Right renal pelvis (tissue), 4 donors: ENCODE measurements at regions not wholly inside any gene's neighbourhood (a gene's known extent, or its start where the extent isn't known, plus 50 kb on each side); places are given as distances from the start of the nearest gene placed in this dataset.
"Not testable (repeated sequence)": the region's sequence is repeated elsewhere in the genome, so short reads cannot be mapped to it uniquely, and the experiment has no call there.

Experiments
- DNase-seq, 4 donors: peaks; one replicate each; pipeline ENCODE4 v3.0.0-alpha.2; 2013; ENCODE audit warnings: low read depth in 4 of 4, low spot score in 3 of 4, missing footprints in 1 of 4

DNA sequence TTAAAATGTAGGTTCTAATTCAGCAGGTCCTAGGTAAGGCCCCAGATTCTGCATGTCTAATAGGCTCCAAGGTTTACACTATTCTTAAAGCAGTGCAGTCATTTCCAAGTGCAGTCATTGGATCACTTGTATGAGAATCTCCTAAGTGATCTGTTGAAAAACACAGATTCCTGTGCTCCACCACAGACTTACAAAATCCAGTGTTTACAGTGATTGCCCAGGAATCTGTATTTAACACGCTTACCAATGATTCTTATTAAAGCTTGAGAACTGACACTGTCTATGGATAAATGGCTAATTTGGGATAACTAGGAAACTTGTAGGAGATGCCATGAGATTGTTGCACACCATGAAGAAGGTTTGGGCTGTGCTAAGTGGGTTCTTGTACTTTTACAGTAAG lies 104.6 kb upstream of the PLEKHG1 start:
- no peak for DNase-seq

DNA sequence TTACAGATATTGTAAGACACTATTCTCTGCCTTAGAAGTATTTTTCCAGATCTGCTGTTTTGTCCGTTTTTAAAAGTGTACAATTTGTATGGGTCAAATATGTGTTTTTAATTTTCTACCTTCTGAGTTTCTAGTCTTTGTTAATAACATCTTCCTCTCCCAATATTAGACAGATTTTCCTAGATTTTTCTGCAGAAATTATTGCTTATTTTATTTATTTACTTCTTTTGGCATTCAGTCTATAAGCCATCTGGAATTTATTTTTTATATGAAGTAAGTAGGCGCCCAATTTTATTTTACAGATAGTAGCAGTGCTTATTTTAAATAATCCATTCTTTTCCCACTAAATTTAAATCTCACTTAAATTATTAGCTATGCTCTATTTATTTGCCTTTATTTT lies 103.1 kb upstream of the PLEKHG1 start:
- DNase-seq = no peak

DNA sequence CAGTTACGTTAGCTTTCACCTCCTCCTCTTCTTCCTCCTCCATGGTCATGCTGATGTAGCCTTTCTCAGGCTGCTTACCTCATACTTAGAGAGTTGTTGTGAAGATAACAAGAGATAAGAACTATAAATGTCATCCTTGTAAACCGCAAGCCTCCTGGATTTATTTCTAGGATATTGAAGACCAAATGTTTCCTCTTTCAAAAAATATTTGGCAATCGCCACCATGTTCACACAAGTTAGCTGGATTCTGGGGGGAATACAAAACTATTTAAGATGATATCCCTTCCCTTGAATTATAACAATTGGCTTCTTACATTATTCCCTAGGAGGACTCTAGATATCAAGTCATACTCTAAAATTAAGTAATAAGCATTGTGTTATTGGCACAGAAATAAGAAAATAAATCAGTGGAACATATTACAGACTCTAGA lies 99.8 kb upstream of the PLEKHG1 start:
- DNase-seq = no peak

DNA sequence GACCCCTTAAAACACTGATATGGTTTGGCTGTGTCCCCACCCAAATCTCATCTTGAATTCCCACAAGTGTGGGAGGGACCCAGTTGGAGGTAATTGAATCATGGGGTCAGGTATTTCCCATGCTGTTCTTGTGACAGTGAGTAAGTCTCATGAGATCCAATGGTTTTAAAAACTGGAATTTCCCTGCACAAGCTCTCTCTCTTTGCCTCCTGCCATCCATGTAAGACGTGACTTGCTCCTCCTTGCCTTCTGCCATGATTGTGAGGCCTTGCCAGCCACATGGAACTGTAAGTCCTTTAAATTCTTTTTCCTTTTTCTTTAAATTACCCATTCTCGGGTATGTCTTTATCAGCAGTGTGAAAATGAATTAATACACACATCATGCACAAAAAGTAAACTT lies 99.1 kb upstream of the PLEKHG1 start:
- DNase-seq = not testable (repeated sequence)

DNA sequence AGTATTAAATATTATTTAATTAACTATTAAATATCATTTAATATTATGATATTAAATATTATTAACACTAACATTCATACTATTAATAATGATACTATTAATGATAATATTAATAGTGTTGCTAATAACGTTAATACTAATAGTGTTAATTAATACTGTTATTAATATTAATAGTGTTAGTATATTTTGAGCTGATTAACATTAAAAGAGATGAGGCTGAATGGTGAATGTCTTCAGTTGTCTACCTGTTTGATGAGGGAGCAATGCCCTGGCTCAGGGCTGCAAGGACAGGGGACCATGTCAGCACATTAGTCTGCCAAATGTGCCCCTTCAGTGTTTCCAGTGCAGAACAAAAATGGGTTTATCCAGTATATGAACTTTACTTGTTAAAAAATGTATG lies 96.6 kb upstream of the PLEKHG1 start:
- no peak for DNase-seq

DNA sequence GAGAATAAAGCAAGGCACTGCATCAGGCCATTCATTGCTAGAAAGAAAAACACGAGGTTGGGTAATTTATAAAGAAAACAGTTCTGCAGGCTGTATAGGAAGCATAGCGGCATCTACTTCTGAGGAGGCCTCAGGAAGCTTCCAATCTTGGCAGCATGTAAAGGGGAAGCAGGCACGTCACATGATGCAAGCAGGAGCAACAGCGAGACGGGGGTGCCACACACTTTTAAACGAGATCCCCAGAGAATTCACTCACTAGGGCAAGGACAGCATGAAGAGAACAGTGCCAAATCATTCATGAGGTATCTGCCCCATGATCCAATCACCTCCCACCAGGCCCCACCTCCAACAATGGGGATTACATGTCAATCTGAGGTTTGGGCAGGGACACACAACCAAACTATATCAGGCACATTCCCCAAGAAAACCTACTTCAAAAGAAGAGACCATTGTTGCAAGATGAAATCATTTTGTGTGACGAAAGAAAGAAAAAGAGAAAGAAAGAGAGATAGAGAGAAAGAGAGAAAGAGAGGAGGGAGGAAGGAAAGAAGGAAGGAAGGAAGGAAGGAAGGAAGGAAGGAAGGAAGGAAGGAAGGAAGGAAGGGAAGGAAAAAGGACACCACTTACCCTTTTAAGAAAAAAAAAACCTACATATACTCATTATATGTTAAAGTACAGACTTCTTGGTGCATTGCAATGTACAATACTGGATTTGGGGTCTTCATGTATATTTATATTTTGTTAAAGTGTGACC lies 95.9 kb upstream of the PLEKHG1 start:
- no peak for DNase-seq

DNA sequence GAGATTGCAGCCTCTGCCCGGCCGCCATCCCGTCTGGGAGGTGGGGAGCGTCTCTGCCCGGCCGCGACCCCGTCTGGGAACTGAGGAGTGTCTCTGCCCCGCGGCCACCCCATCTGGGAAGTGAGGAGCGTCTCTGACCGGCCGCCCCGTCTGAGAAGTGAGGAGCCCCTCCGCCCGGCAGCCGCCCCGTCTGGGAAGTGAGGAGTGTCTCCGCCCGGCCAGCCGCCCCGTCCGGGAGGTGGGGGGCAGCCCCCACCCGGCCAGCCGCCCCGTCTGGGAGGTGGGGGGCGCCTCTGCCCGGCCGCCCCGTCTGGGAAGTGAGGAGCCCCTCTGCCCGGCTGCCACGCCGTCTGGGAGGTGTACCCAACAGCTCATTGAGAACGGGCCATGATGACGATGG lies 92.3 kb upstream of the PLEKHG1 start:
- not testable (repeated sequence) for DNase-seq

DNA sequence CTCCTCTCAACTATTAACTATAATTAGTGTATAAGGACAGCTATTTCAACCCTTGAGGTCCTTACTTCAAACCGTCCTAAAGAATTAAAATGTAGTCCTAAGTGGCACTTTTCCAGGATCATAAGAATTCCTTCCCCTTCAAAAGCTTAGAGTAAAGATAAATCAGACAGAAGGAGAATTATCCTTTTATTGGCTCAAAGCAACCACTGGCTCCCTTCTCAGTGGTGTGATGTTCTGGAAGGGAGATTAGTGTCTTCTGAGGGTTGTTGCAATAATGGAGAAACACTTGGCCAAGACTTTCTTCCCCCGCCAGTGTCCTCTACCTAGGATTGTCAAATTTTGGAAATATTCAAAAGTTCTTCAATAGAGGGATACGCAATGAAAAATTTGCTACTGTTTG lies 89.1 kb upstream of the PLEKHG1 start:
- DNase-seq = no peak

DNA sequence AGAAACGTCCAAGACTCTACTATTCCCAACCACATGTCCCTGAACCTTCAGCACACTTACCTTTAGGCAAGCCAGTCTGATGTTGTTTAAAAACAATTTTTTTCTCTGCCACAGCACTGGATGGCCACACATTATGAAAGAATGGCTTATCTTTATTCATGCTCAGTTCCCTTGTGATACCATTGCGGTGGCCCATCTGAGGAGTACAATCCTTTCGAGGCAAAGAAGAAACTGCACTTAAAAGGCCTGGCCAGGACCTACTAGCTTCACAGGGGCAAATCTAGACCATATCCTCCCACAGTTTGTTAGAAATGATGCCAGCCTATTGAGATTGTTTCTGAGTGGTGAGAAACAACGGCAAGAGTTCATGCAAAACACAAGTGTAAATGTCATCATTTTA lies 88.4 kb upstream of the PLEKHG1 start:
- DNase-seq = no peak

DNA sequence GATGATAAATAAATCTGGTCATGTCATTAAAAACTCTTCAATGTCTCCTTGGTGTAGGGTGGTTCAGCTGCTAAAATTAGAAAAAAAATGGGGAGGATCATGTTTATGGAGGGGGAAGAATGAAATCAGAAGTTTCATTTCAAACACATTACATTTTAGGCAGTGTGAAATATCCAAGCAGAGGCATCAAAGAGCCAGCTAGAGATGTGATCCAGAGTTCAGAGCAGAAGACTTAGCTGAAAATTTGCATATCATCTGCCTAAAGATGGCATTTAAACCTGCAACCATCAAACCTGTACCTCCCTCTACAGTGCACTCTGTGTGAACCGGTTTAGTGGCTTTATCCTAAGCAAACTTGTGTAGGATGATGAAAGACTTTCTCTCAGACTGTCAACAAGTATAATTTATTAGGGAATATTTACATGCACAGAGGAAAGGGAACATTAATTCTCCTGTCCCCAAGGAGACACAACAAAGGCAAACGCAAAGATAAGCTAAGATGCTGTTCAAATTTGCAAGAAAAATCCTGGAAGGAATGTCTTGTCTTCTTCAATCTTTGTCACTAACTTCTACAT lies 84.8 kb upstream of the PLEKHG1 start:
- DNase-seq = peak in 2 of 4 donors; percentile 31 to 45

DNA sequence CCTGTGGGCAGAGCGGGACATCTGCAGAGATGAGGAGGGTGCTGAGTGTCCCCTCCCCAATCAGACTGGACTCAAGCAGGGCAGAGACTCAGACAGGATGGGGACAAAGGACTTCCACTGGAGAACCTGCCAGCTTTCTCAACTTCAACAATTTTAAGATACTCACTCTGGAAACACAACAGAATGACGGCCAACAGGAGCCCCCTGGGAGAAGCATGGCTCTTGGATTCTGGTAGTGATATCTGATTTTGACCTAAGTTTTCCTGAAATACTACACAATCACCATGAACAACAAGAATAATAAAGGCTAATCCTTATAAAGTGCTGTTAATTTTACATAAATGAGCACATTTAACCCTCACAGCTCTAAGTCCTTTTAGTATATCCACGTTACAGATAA lies 83.5 kb upstream of the PLEKHG1 start:
- DNase-seq = no peak

DNA sequence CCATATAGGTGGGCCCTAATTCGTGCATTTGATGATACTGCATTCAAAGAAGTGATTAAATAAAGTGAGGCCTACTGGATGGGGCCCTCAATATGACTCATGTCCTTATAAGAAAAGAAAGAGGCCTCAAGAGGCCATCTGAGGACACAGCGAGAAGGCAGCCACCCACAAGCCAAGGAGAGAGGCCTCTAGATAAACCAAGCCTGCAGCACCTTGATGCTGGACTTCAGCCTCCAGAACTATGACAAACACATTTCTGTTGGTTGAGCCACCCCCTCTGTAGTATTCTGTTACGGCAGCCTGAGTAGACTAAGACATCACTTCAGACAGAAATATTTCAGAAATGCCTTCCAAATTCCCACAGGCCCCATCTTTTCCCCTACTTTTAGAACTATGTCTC lies 82.5 kb upstream of the PLEKHG1 start:
- DNase-seq = no peak

DNA sequence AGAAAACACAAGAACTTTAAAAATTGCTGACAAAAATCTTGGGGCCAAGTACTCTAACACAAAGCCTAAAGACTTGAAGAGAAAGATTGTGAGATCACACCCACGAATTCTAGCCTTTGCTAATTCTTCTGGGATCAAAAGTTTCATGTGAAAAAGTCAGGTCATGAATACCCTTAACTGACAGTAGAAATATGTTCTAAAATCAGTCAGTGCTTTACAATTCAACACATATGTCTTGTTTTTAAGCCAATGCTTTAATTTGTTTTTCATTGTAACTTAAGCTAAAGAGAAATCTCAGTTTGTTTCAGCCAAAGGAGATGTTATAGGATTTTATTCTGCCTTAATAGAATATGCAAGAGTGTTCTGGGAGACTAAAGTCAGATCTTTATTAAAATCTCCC lies 78.2 kb upstream of the PLEKHG1 start:
- no peak for DNase-seq

DNA sequence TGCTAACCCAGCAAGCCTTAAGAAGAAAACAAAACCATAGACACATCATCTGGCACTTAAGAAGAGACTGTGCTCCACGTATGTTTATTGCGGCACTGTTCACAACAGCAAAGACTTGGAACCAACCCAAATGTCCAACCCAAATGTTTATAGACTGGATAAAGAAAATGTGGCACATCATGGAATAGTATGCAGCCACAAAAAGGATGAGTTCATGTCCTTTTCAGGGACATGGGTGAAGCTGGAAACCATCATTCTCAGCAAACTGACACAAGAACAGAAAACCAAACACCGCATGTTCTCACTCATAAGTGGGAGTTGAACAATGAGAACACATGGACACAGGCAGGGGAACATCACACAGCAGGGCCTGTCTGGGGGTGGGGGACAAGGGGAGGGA lies 76.5 kb upstream of the PLEKHG1 start:
- not testable (repeated sequence) for DNase-seq

DNA sequence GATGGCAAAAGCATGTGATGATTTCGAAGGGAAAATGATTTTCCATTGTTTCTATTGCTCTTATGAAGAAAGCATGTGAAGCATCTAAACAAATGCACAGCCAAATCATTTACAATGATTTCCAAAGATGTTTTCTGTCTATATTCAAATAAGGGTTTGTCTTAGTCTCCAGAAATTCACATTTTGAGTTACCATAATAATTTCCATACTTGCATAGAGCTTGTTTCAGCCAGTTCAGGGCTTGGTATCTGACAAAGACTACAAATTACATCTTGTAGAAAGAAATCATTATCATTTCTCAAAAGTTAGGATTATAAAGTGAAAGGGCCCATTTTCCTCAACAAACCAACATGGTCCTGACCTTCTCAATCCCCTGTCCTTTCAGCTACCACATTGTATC lies 74.4 kb upstream of the PLEKHG1 start:
- DNase-seq = no peak

DNA sequence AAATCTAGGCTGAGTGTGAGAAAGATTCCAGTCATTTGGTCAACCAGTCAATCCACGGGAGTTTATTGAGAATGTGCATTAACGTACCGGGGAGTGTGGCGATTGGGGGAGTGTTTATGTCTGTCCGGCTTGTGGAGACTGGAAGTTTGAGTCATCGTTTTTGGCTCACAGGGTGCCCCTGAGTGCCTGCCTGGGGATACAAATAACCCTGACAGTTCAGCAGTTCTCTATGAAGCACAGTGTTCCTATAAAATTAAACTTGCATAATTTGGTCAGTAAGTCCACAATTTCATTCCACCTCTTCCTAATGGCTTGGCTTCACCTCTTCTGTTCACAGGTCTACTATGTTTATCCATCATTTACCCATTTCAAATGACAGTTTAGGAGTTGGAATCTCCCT lies 72.6 kb upstream of the PLEKHG1 start:
- DNase-seq = no peak

DNA sequence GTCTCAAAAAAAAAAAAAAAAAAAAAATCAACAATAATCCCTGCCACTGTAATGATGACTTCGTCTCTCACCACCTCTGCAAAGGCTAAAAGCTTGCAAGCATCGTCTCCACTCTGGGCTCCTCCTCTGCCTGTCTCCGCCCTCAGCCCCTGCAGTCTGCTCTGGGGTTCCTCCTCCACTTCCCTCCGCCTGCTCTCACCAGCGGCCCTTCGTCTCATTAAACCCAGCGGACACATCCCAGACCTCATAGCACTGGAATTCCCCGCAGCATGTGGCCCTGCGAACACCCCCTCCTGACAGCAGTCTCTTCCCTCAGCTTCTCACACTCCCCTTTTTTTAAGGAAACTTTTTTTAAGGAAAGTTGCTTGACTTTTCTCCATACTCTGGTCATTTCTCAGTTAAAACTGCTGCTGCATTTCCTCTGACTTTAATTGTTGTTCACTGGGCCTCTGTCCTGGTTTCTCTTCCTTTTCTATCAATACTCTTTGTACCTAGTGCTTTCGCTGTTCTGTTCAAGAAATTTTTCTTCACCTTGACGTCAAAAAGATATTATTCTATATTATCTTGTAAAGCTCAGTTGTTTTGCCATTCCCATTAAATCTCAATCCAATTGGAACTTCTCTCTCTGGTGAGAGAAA lies 70.9 kb upstream of the PLEKHG1 start:
- peak; percentile 45 to 78 (median 67) for DNase-seq

DNA sequence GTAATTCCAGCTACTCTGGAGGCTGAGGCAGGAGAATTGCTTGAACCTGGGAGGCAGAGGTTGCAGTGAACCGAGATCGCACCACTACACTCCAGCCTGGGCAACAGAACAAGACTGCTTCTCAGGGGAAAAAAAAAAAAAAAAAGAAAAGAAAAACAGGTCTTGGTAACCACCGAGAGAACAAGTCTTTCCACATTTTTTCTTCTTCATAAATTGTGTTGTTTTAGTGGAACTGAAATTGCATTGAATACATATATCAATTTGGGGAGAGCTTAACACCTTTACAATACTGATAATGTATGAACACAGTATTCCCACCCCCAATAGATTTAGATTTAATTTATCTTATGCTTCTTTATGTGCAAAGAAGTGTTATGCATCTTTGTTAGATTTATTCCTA lies 70.0 kb upstream of the PLEKHG1 start:
- no peak for DNase-seq

DNA sequence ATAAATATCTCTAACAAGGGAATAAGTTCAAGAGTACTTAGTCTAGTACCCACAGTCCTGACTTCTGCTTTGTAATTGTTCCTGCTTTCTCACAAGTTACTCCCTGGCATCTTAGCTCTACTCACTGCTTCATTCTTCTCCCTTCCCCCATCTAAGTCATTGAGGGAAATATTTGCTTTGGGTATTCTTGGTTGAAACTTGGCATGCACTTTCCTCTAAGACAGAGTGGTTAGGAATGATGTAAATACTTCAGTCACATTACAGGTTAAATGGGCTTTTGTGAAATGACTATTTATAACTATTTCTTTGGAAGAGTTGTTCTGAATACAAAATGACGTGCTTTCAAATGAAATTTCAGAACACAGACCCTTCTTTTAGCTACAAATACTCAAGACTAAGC lies 67.7 kb upstream of the PLEKHG1 start:
- no peak for DNase-seq

DNA sequence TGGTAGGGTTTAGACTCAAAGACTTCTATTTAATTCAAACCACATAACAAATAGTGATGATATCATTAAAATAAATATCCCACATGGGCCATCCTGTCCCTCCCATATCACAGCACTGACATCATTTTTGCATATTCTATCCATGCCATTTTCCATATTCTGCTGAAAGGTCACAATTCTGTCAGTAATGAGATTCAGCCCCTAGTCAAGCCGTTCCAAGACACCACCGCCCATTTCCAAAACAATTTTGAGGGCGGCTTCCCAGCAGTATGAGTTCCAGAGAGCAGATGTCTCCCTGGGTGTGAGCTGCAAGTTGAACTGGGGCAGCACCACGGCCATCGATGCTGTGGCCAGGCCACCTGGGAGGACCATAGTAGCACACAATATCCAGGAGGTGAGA lies 65.1 kb upstream of the PLEKHG1 start:
- DNase-seq = no peak

DNA sequence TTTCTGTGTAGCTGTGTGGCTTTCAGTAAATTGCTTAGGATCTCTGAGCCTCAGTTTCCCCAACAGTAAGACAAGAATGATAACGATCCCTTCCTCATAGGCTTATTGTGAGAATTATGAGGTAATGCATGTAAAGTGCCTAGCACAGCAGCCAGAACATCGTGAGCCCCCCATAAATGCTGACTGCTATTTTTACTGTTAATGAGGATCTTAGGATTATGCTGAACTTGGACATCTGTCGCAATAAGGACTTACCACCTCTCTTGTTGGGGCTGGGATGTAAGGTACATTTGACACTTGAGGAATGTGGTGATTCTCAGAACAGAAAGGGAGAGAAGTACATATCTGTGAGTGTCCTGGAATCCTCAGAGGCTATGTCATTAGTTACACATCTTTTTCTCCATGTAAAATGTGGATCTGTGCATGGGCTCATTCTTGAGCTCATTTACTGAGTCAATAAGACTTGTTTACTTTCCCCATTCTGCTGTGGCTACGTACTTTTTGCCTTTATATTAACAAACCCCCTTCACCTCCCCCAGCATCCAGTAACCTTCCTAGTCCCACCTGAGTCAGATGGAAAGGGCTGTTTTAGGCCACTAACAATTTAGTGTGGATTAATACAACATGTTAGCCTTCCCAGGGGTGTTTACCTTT lies 64.4 kb upstream of the PLEKHG1 start:
- no peak for DNase-seq

DNA sequence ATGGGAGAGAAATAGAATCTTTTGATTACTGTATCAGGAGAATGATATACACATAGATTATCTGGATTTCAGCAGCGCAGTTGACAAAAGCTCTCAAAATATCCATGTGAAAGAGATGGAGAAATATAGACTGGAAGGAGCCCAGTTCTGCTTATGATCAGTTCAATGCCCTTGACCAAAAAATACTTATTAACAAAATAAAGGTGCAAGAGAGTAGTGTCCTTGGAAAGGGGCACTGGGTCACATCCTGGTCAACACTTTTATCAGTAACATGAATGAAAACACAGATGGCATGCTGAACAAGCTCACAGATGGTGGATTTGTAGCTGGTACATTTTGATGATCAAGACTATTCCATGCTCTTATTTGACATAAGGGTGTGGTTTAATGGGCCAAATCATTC lies 63.9 kb upstream of the PLEKHG1 start:
- no peak for DNase-seq
